MM.1S (cell line): ENCODE measurements at regions not wholly inside any gene's neighbourhood (a gene's known extent, or its start where the extent isn't known, plus 50 kb on each side); places are given as distances from the start of the nearest gene placed in this dataset.

ENCODE experiments used
- DNase-seq: peaks from one replicate; pipeline ENCODE4 v3.0.0-alpha.2; 2015
- H2AFZ ChIP-seq: fragments of 300-600 bp; sonication (generic); 2 replicates; pipeline ENCODE4 v1.6.0; 2016; ENCODE audit warnings: antibody characterized with exemption, low read length
- H3F3A ChIP-seq: fragments of 300-600 bp; sonication (generic); 2 replicates; pipeline ENCODE4 v1.6.1; 2016; ENCODE audit warnings: mild to moderate bottlenecking, antibody characterized with exemption, low read length, moderate library complexity, mixed read lengths; ENCODE audit not compliant: insufficient read depth
- H3K27ac ChIP-seq: fragments of 300-600 bp; sonication (generic); 2 replicates; pipeline ENCODE4 v1.5.1; 2016; ENCODE audit warnings: mild to moderate bottlenecking, low read length
- H3K27me3 ChIP-seq: fragments of 300-600 bp; sonication (generic); replicated peaks from 2 replicates; pipeline ENCODE4 v1.6.0; 2016; ENCODE audit warnings: low read length; ENCODE audit not compliant: insufficient read depth
- H3K36me3 ChIP-seq: fragments of 300-600 bp; sonication (generic); replicated peaks from 2 replicates; pipeline ENCODE4 v1.6.1; 2016; ENCODE audit warnings: mild to moderate bottlenecking, low read length, mixed read lengths; ENCODE audit not compliant: insufficient read depth
- H3K4me1 ChIP-seq: fragments of 300-600 bp; sonication (generic); 2 replicates; pipeline ENCODE4 v1.6.1; 2016; ENCODE audit warnings: low read length, mixed read lengths
- H3K4me2 ChIP-seq: fragments of 300-600 bp; sonication (generic); 2 replicates; pipeline ENCODE4 v1.6.0; 2016; ENCODE audit warnings: low read depth, low read length
- H3K4me3 ChIP-seq: fragments of 300-600 bp; sonication (generic); 2 replicates; pipeline ENCODE4 v1.5.1; 2016; ENCODE audit warnings: low read length, mixed read lengths
- H3K79me2 ChIP-seq: fragments of 300-600 bp; sonication (generic); 2 replicates; pipeline ENCODE4 v1.6.1; 2016; ENCODE audit warnings: mixed run types, low read length, mixed read lengths
- H3K9ac ChIP-seq: fragments of 300-600 bp; sonication (generic); 2 replicates; pipeline ENCODE4 v1.6.1; 2016; ENCODE audit warnings: low read length, mixed read lengths
- H3K9me2 ChIP-seq: fragments of 300-600 bp; sonication (generic); replicated peaks from 2 replicates; pipeline ENCODE4 v1.6.1; 2016; ENCODE audit warnings: mild to moderate bottlenecking, low read length, mixed read lengths; ENCODE audit not compliant: insufficient read depth
- H3K9me3 ChIP-seq: fragments of 300-600 bp; sonication (generic); replicated peaks from 2 replicates; pipeline ENCODE4 v1.6.1; 2016; ENCODE audit warnings: mild to moderate bottlenecking, low read length, mixed read lengths; ENCODE audit not compliant: insufficient read depth
- H4K20me1 ChIP-seq: fragments of 300-600 bp; sonication (generic); 2 replicates; pipeline ENCODE4 v1.6.1; 2016; ENCODE audit warnings: mild to moderate bottlenecking, low read length, moderate library complexity, mixed read lengths; ENCODE audit not compliant: insufficient read depth
- CTCF ChIP-seq: fragments of 300-600 bp; sonication (generic); IDR thresholded peaks from 2 replicates; pipeline ENCODE4 v1.5.1; 2016; ENCODE audit warnings: antibody characterized with exemption, low read length, mixed read lengths
- EZH2 ChIP-seq: fragments of 300-600 bp; sonication (generic); optimal IDR thresholded peaks from 2 replicates; pipeline ENCODE3; 2017; ENCODE audit warnings: low read depth, mild to moderate bottlenecking, antibody characterized with exemption, low read length, mixed read lengths
- EZH2phosphoT487 ChIP-seq: fragments of 300-600 bp; sonication (generic); IDR thresholded peaks from 2 replicates; pipeline ENCODE4 v1.6.1; 2018; ENCODE audit warnings: antibody characterized with exemption, low read length

GRCh38 chr19:29436591-29437103 is 89.1 kb upstream of the VSTM2B start:
- Histone ChIP-seq H3K27me3 (peaks cover 6% of the 10 kb centered on the region; the same call in 1 of the 2 replicates), H3F3A (no peaks in the 10 kb centered on the region), H4K20me1 (no peaks in the 10 kb centered on the region), H3K4me1 (no peaks in the 10 kb centered on the region), H2AFZ (no peak overlapping the region), H3K79me2 (no peaks in the 10 kb centered on the region), H3K4me3 (no peak overlapping the region), H3K9ac (no peak overlapping the region), H3K4me2 (no peak overlapping the region), H3K9me3 (no peaks in the 10 kb centered on the region), H3K9me2 (no peaks in the 10 kb centered on the region), H3K27ac (no peak overlapping the region), H3K36me3 (no peaks in the 10 kb centered on the region)
- TF ChIP-seq EZH2 (no peak), EZH2phosphoT487 (no peak), CTCF (no peak)
- no peak for DNase-seq

- no peaks in the 10 kb centered on the region for H3F3A ChIP-seq
- no peaks in the 10 kb centered on the region for H3K9me2 ChIP-seq
- no peak overlapping the region for H3K4me2 ChIP-seq
- no peaks in the 10 kb centered on the region for H4K20me1 ChIP-seq
- H3K9ac ChIP-seq = no peak overlapping the region
- peaks cover 4% of the 10 kb centered on the region; the same call in 1 of the 2 replicates for H3K27me3 ChIP-seq
- no peaks in the 10 kb centered on the region for H3K36me3 ChIP-seq
- no peaks in the 10 kb centered on the region for H3K79me2 ChIP-seq
- no peaks in the 10 kb centered on the region for H3K9me3 ChIP-seq
- TF ChIP-seq CTCF (no peak), EZH2phosphoT487 (no peak), EZH2 (no peak)
- H3K4me1 ChIP-seq = no peaks in the 10 kb centered on the region
- no peak overlapping the region for H3K27ac ChIP-seq
- no peak overlapping the region for H2AFZ ChIP-seq
- H3K4me3 ChIP-seq = no peak overlapping the region
- no peak for DNase-seq
Observed at GRCh38 chr19:29439021-29439420, 86.8 kb upstream of the VSTM2B start.

DNA sequence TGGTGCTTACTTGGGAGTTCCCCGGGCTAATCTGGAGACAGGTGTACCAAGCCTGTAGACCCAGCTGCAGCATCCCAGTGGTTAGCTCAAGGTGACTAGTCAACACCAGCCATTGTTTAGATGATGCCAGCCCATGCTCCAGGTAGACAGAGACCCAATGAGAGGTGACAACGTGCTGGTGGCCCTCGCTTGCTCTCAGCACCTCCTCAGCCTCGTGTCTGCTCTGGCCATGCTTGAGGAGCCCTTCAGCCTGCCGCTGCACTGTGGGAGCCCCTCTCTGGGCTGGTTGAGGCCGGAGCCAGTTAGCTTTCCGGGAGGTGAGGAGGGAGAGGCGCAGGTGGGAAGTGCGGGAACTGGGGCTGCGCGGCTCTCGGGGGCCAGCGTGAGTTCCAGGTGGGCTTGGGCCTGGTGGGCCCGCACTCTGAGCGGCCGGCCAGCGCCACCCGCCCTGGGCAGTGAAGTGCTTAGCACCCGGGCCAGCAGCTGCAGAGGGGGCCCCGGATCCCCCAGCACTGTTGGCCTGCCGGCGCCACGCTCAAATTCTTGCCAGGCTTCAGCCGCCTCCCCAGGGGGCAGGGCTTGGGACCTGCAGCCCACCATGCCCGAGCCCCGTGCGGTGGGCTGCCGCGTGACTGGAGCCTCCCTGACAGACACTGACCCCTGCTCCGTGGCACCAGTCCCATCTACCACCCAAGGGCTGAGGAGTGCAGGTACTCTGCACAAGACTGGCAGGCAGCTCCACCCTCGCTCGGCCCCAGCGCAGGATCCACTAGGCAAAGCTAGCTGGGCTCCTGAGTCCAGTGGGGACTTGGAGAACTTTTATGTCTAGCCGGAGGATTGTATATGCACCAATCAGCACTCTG is 85.9 kb upstream of the VSTM2B start:
- Histone ChIP-seq H3K79me2 (no peaks in the 10 kb centered on the region), H3K4me1 (no peaks in the 10 kb centered on the region), H3K9ac (no peak overlapping the region), H3K9me3 (no peaks in the 10 kb centered on the region), H3K9me2 (no peaks in the 10 kb centered on the region), H4K20me1 (no peaks in the 10 kb centered on the region), H3F3A (no peaks in the 10 kb centered on the region), H3K4me2 (no peak overlapping the region), H2AFZ (no peak overlapping the region), H3K27ac (no peak overlapping the region), H3K4me3 (no peak overlapping the region), H3K27me3 (peaks cover 8% of the 10 kb centered on the region; the same call in 1 of the 2 replicates), H3K36me3 (no peaks in the 10 kb centered on the region)
- TF ChIP-seq EZH2 (no peak), EZH2phosphoT487 (no peak), CTCF (no peak)
- DNase-seq = no peak
